GM23248 (cell line): ENCODE measurements at regions not wholly inside any gene's neighbourhood (a gene's known extent, or its start where the extent isn't known, plus 50 kb on each side); places are given as distances from the start of the nearest gene placed in this dataset.

Experiments
- EZH2 ChIP-seq: fragments of 200-600 bp; sonication (generic); IDR thresholded peaks from 2 replicates; pipeline ENCODE4 v1.6.1; 2018; ENCODE audit warnings: antibody characterized with exemption, mild to moderate bottlenecking; ENCODE audit not compliant: insufficient read depth, poor library complexity, severe bottlenecking
- EZH2phosphoT487 ChIP-seq: fragments of 200-600 bp; sonication (generic); IDR thresholded peaks from 2 replicates; pipeline ENCODE4 v1.6.1; 2018; ENCODE audit warnings: antibody characterized with exemption, moderate library complexity, mild to moderate bottlenecking, low read depth; ENCODE audit not compliant: insufficient read depth

GRCh38 chr13:65217471-65217995, 2012.6 kb downstream of the PCDH9 start:
- no peak for TF ChIP-seq EZH2
- no peak for TF ChIP-seq EZH2phosphoT487
